MM.1S (cell line): ENCODE measurements at regions not wholly inside any gene's neighbourhood (a gene's known extent, or its start where the extent isn't known, plus 50 kb on each side); places are given as distances from the start of the nearest gene placed in this dataset.

Source experiments
- DNase-seq: peaks from one replicate; pipeline ENCODE4 v3.0.0-alpha.2; 2015
- H2AFZ ChIP-seq: fragments of 300-600 bp; sonication (generic); 2 replicates; pipeline ENCODE4 v1.6.0; 2016; ENCODE audit warnings: antibody characterized with exemption, low read length
- H3F3A ChIP-seq: fragments of 300-600 bp; sonication (generic); 2 replicates; pipeline ENCODE4 v1.6.1; 2016; ENCODE audit warnings: mild to moderate bottlenecking, antibody characterized with exemption, low read length, moderate library complexity, mixed read lengths; ENCODE audit not compliant: insufficient read depth
- H3K27ac ChIP-seq: fragments of 300-600 bp; sonication (generic); 2 replicates; pipeline ENCODE4 v1.5.1; 2016; ENCODE audit warnings: mild to moderate bottlenecking, low read length
- H3K27me3 ChIP-seq: fragments of 300-600 bp; sonication (generic); replicated peaks from 2 replicates; pipeline ENCODE4 v1.6.0; 2016; ENCODE audit warnings: low read length; ENCODE audit not compliant: insufficient read depth
- H3K36me3 ChIP-seq: fragments of 300-600 bp; sonication (generic); replicated peaks from 2 replicates; pipeline ENCODE4 v1.6.1; 2016; ENCODE audit warnings: mild to moderate bottlenecking, low read length, mixed read lengths; ENCODE audit not compliant: insufficient read depth
- H3K4me1 ChIP-seq: fragments of 300-600 bp; sonication (generic); 2 replicates; pipeline ENCODE4 v1.6.1; 2016; ENCODE audit warnings: low read length, mixed read lengths
- H3K4me2 ChIP-seq: fragments of 300-600 bp; sonication (generic); 2 replicates; pipeline ENCODE4 v1.6.0; 2016; ENCODE audit warnings: low read depth, low read length
- H3K4me3 ChIP-seq: fragments of 300-600 bp; sonication (generic); 2 replicates; pipeline ENCODE4 v1.5.1; 2016; ENCODE audit warnings: low read length, mixed read lengths
- H3K79me2 ChIP-seq: fragments of 300-600 bp; sonication (generic); 2 replicates; pipeline ENCODE4 v1.6.1; 2016; ENCODE audit warnings: mixed run types, low read length, mixed read lengths
- H3K9ac ChIP-seq: fragments of 300-600 bp; sonication (generic); 2 replicates; pipeline ENCODE4 v1.6.1; 2016; ENCODE audit warnings: low read length, mixed read lengths
- H3K9me2 ChIP-seq: fragments of 300-600 bp; sonication (generic); replicated peaks from 2 replicates; pipeline ENCODE4 v1.6.1; 2016; ENCODE audit warnings: mild to moderate bottlenecking, low read length, mixed read lengths; ENCODE audit not compliant: insufficient read depth
- H3K9me3 ChIP-seq: fragments of 300-600 bp; sonication (generic); replicated peaks from 2 replicates; pipeline ENCODE4 v1.6.1; 2016; ENCODE audit warnings: mild to moderate bottlenecking, low read length, mixed read lengths; ENCODE audit not compliant: insufficient read depth
- H4K20me1 ChIP-seq: fragments of 300-600 bp; sonication (generic); 2 replicates; pipeline ENCODE4 v1.6.1; 2016; ENCODE audit warnings: mild to moderate bottlenecking, low read length, moderate library complexity, mixed read lengths; ENCODE audit not compliant: insufficient read depth
- EZH2 ChIP-seq: fragments of 300-600 bp; sonication (generic); optimal IDR thresholded peaks from 2 replicates; pipeline ENCODE3; 2017; ENCODE audit warnings: low read depth, mild to moderate bottlenecking, antibody characterized with exemption, low read length, mixed read lengths
- EZH2phosphoT487 ChIP-seq: fragments of 300-600 bp; sonication (generic); IDR thresholded peaks from 2 replicates; pipeline ENCODE4 v1.6.1; 2018; ENCODE audit warnings: antibody characterized with exemption, low read length
- TF ChIP-seq, protein P1 (sequence below): fragments of 300-600 bp; sonication (generic); IDR thresholded peaks from 2 replicates; pipeline ENCODE4 v1.5.1; 2016; ENCODE audit warnings: antibody characterized with exemption, low read length, mixed read lengths

DNA sequence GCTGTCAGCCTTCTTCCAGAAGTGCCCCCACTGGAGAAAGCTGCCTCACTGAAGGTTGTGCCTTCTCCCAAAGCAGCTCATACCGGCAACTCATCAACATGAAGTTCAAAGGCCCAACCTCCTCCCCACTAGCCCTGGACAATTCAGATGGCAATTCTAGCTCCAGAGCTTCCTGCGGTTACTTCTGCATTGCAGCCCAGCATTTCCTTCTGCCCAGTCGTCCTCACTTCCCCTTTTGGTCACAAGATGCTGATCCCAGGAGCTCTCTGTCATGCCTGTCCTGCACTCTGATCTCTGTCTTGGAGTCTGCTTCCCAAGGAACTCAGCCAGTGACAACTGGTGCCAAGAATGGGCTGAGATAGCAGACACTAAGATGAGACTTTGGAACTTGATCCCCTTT is 178.2 kb upstream of the SOX9 start:
- Histone ChIP-seq H4K20me1 (no peaks in the 10 kb centered on the region), H3K9ac (no peak overlapping the region), H3K79me2 (no peaks in the 10 kb centered on the region), H2AFZ (no peak overlapping the region), H3K27ac (no peak overlapping the region), H3F3A (no peaks in the 10 kb centered on the region), H3K4me1 (no peaks in the 10 kb centered on the region), H3K9me2 (no peaks in the 10 kb centered on the region), H3K4me3 (no peak overlapping the region), H3K36me3 (no peaks in the 10 kb centered on the region), H3K27me3 (no peaks in the 10 kb centered on the region), H3K4me2 (no peak overlapping the region), H3K9me3 (no peaks in the 10 kb centered on the region)
- TF ChIP-seq EZH2, result no peak
- no peak for TF ChIP-seq EZH2phosphoT487
- TF ChIP-seq, protein P1, sequence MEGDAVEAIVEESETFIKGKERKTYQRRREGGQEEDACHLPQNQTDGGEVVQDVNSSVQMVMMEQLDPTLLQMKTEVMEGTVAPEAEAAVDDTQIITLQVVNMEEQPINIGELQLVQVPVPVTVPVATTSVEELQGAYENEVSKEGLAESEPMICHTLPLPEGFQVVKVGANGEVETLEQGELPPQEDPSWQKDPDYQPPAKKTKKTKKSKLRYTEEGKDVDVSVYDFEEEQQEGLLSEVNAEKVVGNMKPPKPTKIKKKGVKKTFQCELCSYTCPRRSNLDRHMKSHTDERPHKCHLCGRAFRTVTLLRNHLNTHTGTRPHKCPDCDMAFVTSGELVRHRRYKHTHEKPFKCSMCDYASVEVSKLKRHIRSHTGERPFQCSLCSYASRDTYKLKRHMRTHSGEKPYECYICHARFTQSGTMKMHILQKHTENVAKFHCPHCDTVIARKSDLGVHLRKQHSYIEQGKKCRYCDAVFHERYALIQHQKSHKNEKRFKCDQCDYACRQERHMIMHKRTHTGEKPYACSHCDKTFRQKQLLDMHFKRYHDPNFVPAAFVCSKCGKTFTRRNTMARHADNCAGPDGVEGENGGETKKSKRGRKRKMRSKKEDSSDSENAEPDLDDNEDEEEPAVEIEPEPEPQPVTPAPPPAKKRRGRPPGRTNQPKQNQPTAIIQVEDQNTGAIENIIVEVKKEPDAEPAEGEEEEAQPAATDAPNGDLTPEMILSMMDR, result no peak
- DNase-seq, result no peak

DNA sequence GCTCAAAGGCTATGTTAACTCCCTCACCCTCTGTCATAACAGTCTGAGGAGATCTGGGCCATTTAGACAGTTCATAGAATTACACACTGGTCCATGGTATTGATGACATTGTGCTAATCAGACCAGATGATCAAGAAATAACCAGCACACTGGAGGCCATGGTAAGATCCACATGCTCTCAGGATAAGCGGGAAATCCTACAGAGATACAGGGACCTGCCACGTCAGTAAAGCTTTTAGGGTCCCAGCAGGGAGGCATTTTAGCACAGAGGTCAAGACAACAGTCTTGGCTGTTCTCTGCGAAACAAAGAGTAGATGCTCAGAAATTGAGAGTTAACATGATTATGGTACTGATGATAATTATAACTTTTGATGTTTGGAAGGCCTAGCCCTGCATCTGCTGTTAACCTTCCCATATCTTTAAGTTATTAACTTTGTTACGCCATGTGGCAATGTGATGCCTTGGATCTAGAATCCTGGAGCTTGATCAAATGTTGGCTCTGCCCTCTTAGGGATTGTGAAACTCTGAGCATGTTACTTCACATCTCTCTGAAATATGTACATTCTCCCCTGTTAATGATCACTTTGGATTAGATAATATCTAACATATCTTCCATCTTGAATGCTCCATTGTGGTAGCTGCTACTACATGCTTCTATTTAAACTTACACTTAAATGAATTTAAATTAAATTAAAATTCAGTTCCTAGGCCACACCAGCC is 172.0 kb upstream of the SOX9 start:
- no peaks in the 10 kb centered on the region for H3K4me1 ChIP-seq
- no peak overlapping the region for H3K27ac ChIP-seq
- no peak overlapping the region for H3K9ac ChIP-seq
- no peak overlapping the region for H3K4me3 ChIP-seq
- H3K27me3 ChIP-seq, result no peaks in the 10 kb centered on the region
- DNase-seq, result no peak
- H3K9me3 ChIP-seq, result no peaks in the 10 kb centered on the region
- no peaks in the 10 kb centered on the region for H3K9me2 ChIP-seq
- H3K36me3 ChIP-seq, result no peaks in the 10 kb centered on the region
- H4K20me1 ChIP-seq, result no peaks in the 10 kb centered on the region
- H2AFZ ChIP-seq, result no peak overlapping the region
- H3K4me2 ChIP-seq, result no peak overlapping the region
- no peaks in the 10 kb centered on the region for H3F3A ChIP-seq
- TF ChIP-seq EZH2 (no peak), EZH2phosphoT487 (no peak)
- TF ChIP-seq, protein P1, result no peak
- no peaks in the 10 kb centered on the region for H3K79me2 ChIP-seq

DNA sequence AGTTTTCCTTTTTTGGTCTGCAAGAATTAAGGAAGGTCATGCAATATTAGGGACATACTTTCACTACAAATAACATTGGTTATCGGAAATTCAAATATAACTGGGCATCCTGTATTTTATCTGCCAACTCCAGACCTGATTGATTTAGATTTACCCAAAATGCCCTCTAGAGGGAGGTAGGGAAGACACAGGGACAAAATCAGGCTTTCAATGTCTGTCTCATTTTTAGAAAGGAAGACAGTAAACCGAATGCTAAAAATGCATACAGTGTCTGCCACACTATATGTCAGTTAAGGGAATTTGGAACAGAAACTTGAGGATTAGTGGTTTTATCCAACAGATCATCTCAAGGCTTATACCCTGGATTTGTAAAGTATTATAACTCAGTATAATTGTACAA is 161.7 kb upstream of the SOX9 start:
- DNase-seq, result no peak
- no peaks in the 10 kb centered on the region for H3K36me3 ChIP-seq
- H3K79me2 ChIP-seq, result no peaks in the 10 kb centered on the region
- no peaks in the 10 kb centered on the region for H3K4me1 ChIP-seq
- no peaks in the 10 kb centered on the region for H3K9me2 ChIP-seq
- H3K27me3 ChIP-seq, result no peaks in the 10 kb centered on the region
- H3K4me3 ChIP-seq, result no peak overlapping the region
- no peaks in the 10 kb centered on the region for H4K20me1 ChIP-seq
- no peak overlapping the region for H3K27ac ChIP-seq
- TF ChIP-seq EZH2phosphoT487, result no peak
- TF ChIP-seq, protein P1, result peak; percentile 43
- H3K4me2 ChIP-seq, result no peak overlapping the region
- no peak overlapping the region for H2AFZ ChIP-seq
- no peak overlapping the region for H3K9ac ChIP-seq
- no peaks in the 10 kb centered on the region for H3K9me3 ChIP-seq
- no peaks in the 10 kb centered on the region for H3F3A ChIP-seq
